Hepatocyte (in vitro differentiated cells): ENCODE measurements at regions not wholly inside any gene's neighbourhood (a gene's known extent, or its start where the extent isn't known, plus 50 kb on each side); places are given as distances from the start of the nearest gene placed in this dataset.

Source experiments
- DNase-seq: peaks from one replicate; pipeline ENCODE4 v3.0.0-alpha.2; 2016; ENCODE audit warnings: low spot score
- H2AFZ ChIP-seq: fragments of 200-600 bp; sonication (generic); 2 replicates; pipeline ENCODE4 v1.6.0; 2016; ENCODE audit warnings: antibody characterized with exemption, mild to moderate bottlenecking
- H3K27ac ChIP-seq: fragments of 200-600 bp; sonication (generic); 2 replicates; pipeline ENCODE4 v1.5.1; 2016; ENCODE audit warnings: mild to moderate bottlenecking
- H3K27me3 ChIP-seq: fragments of 200-600 bp; sonication (generic); 2 replicates; pipeline ENCODE4 v1.6.1; 2016
- H3K36me3 ChIP-seq: fragments of 200-600 bp; sonication (generic); replicated peaks from 2 replicates; pipeline ENCODE4 v1.5.1; 2016; ENCODE audit warnings: low read depth; ENCODE audit not compliant: insufficient read depth
- H3K4me1 ChIP-seq: fragments of 200-600 bp; sonication (generic); 2 replicates; pipeline ENCODE4 v1.5.1; 2016; ENCODE audit warnings: mild to moderate bottlenecking, moderate library complexity; ENCODE audit not compliant: insufficient read depth
- H3K4me2 ChIP-seq: fragments of 200-600 bp; sonication (generic); 2 replicates; pipeline ENCODE4 v1.6.0; 2016
- H3K4me3 ChIP-seq: fragments of 200-600 bp; sonication (generic); 2 replicates; pipeline ENCODE4 v1.5.1; 2016; ENCODE audit warnings: mild to moderate bottlenecking
- H3K79me2 ChIP-seq: fragments of 200-600 bp; sonication (generic); 2 replicates; pipeline ENCODE4 v1.6.0; 2017; ENCODE audit warnings: mild to moderate bottlenecking
- H3K9me2 ChIP-seq: fragments of 200-600 bp; sonication (generic); replicated peaks from 2 replicates; pipeline ENCODE4 v1.6.0; 2017; ENCODE audit warnings: mild to moderate bottlenecking; ENCODE audit not compliant: insufficient read depth
- H3K9me3 ChIP-seq: fragments of 200-600 bp; sonication (generic); 2 replicates; pipeline ENCODE4 v1.5.1; 2016; ENCODE audit warnings: low read depth, mild to moderate bottlenecking
- H4K20me1 ChIP-seq: fragments of 200-600 bp; sonication (generic); 2 replicates; pipeline ENCODE4 v1.6.0; 2016; ENCODE audit warnings: mild to moderate bottlenecking; ENCODE audit not compliant: insufficient read depth, poor library complexity, severe bottlenecking
- EZH2 ChIP-seq: fragments of 200-600 bp; sonication (generic); IDR thresholded peaks from 2 replicates; pipeline ENCODE4 v1.6.1; 2016; ENCODE audit warnings: antibody characterized with exemption, mild to moderate bottlenecking, borderline replicate concordance
- EZH2phosphoT487 ChIP-seq: fragments of 200-600 bp; sonication (generic); IDR thresholded peaks from one replicate; pipeline ENCODE4 v1.6.1; 2018; ENCODE audit warnings: antibody characterized with exemption, mild to moderate bottlenecking, low read depth, moderate library complexity; ENCODE audit not compliant: unreplicated experiment, severe bottlenecking
- WGBS: methylation state at CpG from one replicate; pipeline ENCODE4 v1.1.6; 2016; ENCODE audit warnings: low lambda C conversion rate; ENCODE audit errors: missing lambda C conversion rate; 5-methylcytosine and 5-hydroxymethylcytosine counted together
- TF ChIP-seq, protein P1 (sequence below): fragments of 200-600 bp; sonication (generic); IDR thresholded peaks from 2 replicates; pipeline ENCODE4 v1.5.1; 2016; ENCODE audit warnings: antibody characterized with exemption, mild to moderate bottlenecking; ENCODE audit not compliant: poor library complexity

DNA sequence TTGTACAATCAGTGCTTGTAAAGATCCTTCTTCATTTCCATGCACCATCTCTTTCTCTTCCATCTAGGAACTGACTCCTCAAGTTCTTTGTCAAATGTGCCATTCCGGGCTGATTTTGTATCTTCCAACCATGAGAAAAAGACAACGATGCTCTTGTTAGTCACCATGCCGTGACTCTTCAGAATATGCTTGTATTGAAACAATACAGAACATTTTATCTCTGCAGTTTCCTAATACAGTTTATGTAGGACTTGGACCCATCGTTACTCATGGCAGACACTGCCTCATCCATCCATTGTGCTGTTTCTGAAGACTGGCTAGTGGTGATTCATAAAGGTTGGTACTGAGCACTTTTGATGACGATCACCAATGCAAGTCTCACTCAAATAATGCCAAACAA is 283.2 kb downstream of the KCNS3 start:
- Histone ChIP-seq H3K79me2 (no peaks in the 10 kb centered on the region), H3K4me1 (no peaks in the 10 kb centered on the region)
- TF ChIP-seq, protein P1, sequence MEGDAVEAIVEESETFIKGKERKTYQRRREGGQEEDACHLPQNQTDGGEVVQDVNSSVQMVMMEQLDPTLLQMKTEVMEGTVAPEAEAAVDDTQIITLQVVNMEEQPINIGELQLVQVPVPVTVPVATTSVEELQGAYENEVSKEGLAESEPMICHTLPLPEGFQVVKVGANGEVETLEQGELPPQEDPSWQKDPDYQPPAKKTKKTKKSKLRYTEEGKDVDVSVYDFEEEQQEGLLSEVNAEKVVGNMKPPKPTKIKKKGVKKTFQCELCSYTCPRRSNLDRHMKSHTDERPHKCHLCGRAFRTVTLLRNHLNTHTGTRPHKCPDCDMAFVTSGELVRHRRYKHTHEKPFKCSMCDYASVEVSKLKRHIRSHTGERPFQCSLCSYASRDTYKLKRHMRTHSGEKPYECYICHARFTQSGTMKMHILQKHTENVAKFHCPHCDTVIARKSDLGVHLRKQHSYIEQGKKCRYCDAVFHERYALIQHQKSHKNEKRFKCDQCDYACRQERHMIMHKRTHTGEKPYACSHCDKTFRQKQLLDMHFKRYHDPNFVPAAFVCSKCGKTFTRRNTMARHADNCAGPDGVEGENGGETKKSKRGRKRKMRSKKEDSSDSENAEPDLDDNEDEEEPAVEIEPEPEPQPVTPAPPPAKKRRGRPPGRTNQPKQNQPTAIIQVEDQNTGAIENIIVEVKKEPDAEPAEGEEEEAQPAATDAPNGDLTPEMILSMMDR: no peak
- TF ChIP-seq EZH2 (no peak), EZH2phosphoT487 (no peak)

GRCh38 chr2:18159896-18160295 is 281.4 kb downstream of the KCNS3 start:
- no peaks in the 10 kb centered on the region for H3K27me3 ChIP-seq

More for the DNA sequence above, 283.2 kb downstream of the KCNS3 start:
- H3K9me2 ChIP-seq: no peaks in the 10 kb centered on the region
- H3K9me3 ChIP-seq: no peaks in the 10 kb centered on the region
- H2AFZ ChIP-seq: no peak overlapping the region
- no peak overlapping the region for H3K27ac ChIP-seq
- no peak for DNase-seq
- H3K36me3 ChIP-seq: no peaks in the 10 kb centered on the region
- no peak overlapping the region for H3K4me2 ChIP-seq
- 95% methylated on average over 5 of the region's 5 CpGs for WGBS
- H4K20me1 ChIP-seq: no peaks in the 10 kb centered on the region
- H3K4me3 ChIP-seq: no peak overlapping the region
- H3K27me3 ChIP-seq: no peaks in the 10 kb centered on the region

GRCh38 chr2:18156421-18156820 is 278.0 kb downstream of the KCNS3 start:
- TF ChIP-seq EZH2 (no peak), EZH2phosphoT487 (no peak)
- TF ChIP-seq, protein P1: no peak
- no peak for DNase-seq
- H3K9me2 ChIP-seq: no peaks in the 10 kb centered on the region
- H3K4me2 ChIP-seq: no peak overlapping the region
- H3K4me1 ChIP-seq: no peaks in the 10 kb centered on the region
- no peaks in the 10 kb centered on the region for H3K79me2 ChIP-seq
- no peak overlapping the region for H3K27ac ChIP-seq
- H3K36me3 ChIP-seq: no peaks in the 10 kb centered on the region
- no peaks in the 10 kb centered on the region for H3K27me3 ChIP-seq
- H3K4me3 ChIP-seq: no peak overlapping the region
- H3K9me3 ChIP-seq: no peaks in the 10 kb centered on the region
- H4K20me1 ChIP-seq: no peaks in the 10 kb centered on the region
- WGBS: 71% methylated on average over 2 of the region's 2 CpGs
- no peak overlapping the region for H2AFZ ChIP-seq

More at GRCh38 chr2:18159896-18160295, 281.4 kb downstream of the KCNS3 start:
- WGBS: 67% methylated on average over 5 of the region's 5 CpGs
- no peak for DNase-seq
- Histone ChIP-seq H3K9me3 (no peaks in the 10 kb centered on the region), H3K4me3 (no peak overlapping the region), H4K20me1 (no peaks in the 10 kb centered on the region), H3K79me2 (no peaks in the 10 kb centered on the region), H3K36me3 (no peaks in the 10 kb centered on the region), H3K4me2 (no peak overlapping the region), H3K9me2 (no peaks in the 10 kb centered on the region), H3K27ac (no peak overlapping the region), H3K4me1 (no peaks in the 10 kb centered on the region), H2AFZ (no peak overlapping the region)
- TF ChIP-seq EZH2phosphoT487: no peak
- TF ChIP-seq, protein P1: no peak
- TF ChIP-seq EZH2: no peak

DNA sequence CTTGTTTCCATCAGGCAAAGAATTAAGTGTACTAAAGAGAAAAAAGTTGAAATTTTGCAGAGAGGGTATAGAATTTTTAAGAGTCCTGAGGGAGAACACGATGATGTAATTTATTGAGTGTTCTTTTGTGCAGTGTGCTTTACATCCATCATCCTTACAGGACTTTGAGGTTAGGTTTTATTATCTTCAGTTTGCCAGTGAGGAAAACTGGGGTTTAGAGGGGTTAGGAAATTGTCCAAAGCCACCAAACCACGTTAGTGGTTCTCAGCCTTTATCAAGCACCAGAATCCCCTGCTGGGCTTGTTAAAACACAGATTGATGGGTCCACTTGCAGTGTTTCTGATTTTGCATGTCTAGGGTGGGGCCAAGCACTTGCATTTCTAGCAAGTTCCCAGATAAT is 277.5 kb downstream of the KCNS3 start:
- H2AFZ ChIP-seq: no peak overlapping the region
- TF ChIP-seq EZH2 (no peak), EZH2phosphoT487 (no peak)
- H3K9me3 ChIP-seq: no peaks in the 10 kb centered on the region
- no peak overlapping the region for H3K4me2 ChIP-seq
- H3K36me3 ChIP-seq: no peaks in the 10 kb centered on the region
- WGBS: 52% methylated on average over 2 of the region's 2 CpGs
- no peaks in the 10 kb centered on the region for H3K27me3 ChIP-seq
- no peaks in the 10 kb centered on the region for H4K20me1 ChIP-seq
- no peak overlapping the region for H3K4me3 ChIP-seq
- H3K9me2 ChIP-seq: no peaks in the 10 kb centered on the region
- no peak overlapping the region for H3K27ac ChIP-seq
- H3K79me2 ChIP-seq: no peaks in the 10 kb centered on the region
- no peaks in the 10 kb centered on the region for H3K4me1 ChIP-seq
- no peak for DNase-seq
